Right lung (tissue), 2 donors: ENCODE measurements at regions not wholly inside any gene's neighbourhood (a gene's known extent, or its start where the extent isn't known, plus 50 kb on each side); places are given as distances from the start of the nearest gene placed in this dataset.

Source experiments
- DNase-seq, 2 donors: peaks; one replicate each; pipeline ENCODE4 v3.0.0-alpha.2; 2013

- DNase-seq: no peak
Observed at GRCh38 chr7:134391223-134391622, 67.7 kb downstream of the AKR1B1 start.

- no peak for DNase-seq
Observed at GRCh38 chr7:134388336-134389019, 70.4 kb downstream of the AKR1B1 start.

GRCh38 chr7:134378562-134378961 lies 61.8 kb upstream of the SLC35B4 start:
- no peak for DNase-seq

GRCh38 chr7:134376693-134377092 lies 60.0 kb upstream of the SLC35B4 start:
- no peak for DNase-seq

- no peak for DNase-seq
Observed at GRCh38 chr7:134375206-134375605, 58.5 kb upstream of the SLC35B4 start.

- DNase-seq: no peak
Observed at GRCh38 chr7:134374791-134375190, 58.1 kb upstream of the SLC35B4 start.

GRCh38 chr7:134374291-134374690 lies 57.6 kb upstream of the SLC35B4 start:
- no peak for DNase-seq

- DNase-seq: no peak
Observed at GRCh38 chr7:134372858-134373257, 56.1 kb upstream of the SLC35B4 start.

GRCh38 chr7:134371971-134372370 lies 55.2 kb upstream of the SLC35B4 start:
- DNase-seq: no peak

- no peak for DNase-seq
Observed at GRCh38 chr7:134371536-134371935, 54.8 kb upstream of the SLC35B4 start.

- no peak for DNase-seq
Observed at GRCh38 chr7:134370135-134370534, 53.4 kb upstream of the SLC35B4 start.

GRCh38 chr7:134368851-134369544 lies 52.3 kb upstream of the SLC35B4 start:
- DNase-seq: peak; percentile 43 to 45

GRCh38 chr7:134367956-134368749 lies 51.4 kb upstream of the SLC35B4 start:
- DNase-seq: no peak
